ENCODE measurements at regions not wholly inside any gene's neighbourhood (a gene's known extent, or its start where the extent isn't known, plus 50 kb on each side); places are given as distances from the start of the nearest gene placed in this dataset.

- no peak for DNase-seq (ENCODE audit: low spot score)
- Mint-ChIP-seq H3K4me1 (ENCODE audit: unreplicated experiment) (peaks cover 18% of the 10 kb centered on the region), H3K27me3 (ENCODE audit: unreplicated experiment) (no peaks in the 10 kb centered on the region), H3K27ac (ENCODE audit: unreplicated experiment) (no peak overlapping the region), H3K36me3 (ENCODE audit: low read depth, unreplicated experiment) (peaks cover 3% of the 10 kb centered on the region), H3K9me3 (ENCODE audit: unreplicated experiment) (no peaks in the 10 kb centered on the region), H3K4me3 (ENCODE audit: unreplicated experiment) (no peak overlapping the region)
- TF ChIP-seq CTCF (IDR thresholded peaks at IDR 0.05; ENCODE audit: unreplicated experiment): no peak
Observed at GRCh38 chr10:78706726-78707540, 361.8 kb upstream of the ZMIZ1 start.

GRCh38 chr10:78707745-78708144 is 361.0 kb upstream of the ZMIZ1 start:
- no peaks in the 10 kb centered on the region for H3K27me3 Mint-ChIP-seq (ENCODE audit: unreplicated experiment)
- no peak overlapping the region for H3K4me3 Mint-ChIP-seq (ENCODE audit: unreplicated experiment)
- no peak for DNase-seq (ENCODE audit: low spot score)
- peaks cover 12% of the 10 kb centered on the region for H3K4me1 Mint-ChIP-seq (ENCODE audit: unreplicated experiment)
- H3K36me3 Mint-ChIP-seq (ENCODE audit: low read depth, unreplicated experiment): peaks cover 3% of the 10 kb centered on the region
- no peak for TF ChIP-seq CTCF (IDR thresholded peaks at IDR 0.05; ENCODE audit: unreplicated experiment)
- H3K27ac Mint-ChIP-seq (ENCODE audit: unreplicated experiment): no peak overlapping the region
- H3K9me3 Mint-ChIP-seq (ENCODE audit: unreplicated experiment): no peaks in the 10 kb centered on the region

DNA sequence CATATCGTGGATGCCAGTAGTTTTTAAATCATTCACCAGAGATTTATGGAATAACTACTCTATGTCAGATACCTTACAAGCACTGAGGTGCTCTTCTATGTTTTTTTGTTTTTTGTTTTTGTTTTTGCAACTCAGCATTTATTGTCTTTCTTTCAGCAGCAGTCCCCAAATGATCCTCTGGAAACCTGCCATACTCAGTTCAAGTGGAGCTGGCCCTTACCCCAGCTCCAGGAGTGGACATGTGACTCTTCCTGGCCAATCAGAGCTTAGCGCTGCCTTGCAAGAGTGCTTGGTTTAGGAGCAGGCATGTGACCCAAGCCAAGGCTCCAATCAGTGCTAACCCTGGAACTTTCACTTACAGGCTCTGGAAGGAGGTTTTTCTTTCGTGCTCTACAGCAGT is 356.6 kb upstream of the ZMIZ1 start:
- Mint-ChIP-seq H3K4me1 (ENCODE audit: unreplicated experiment) (peaks cover 8% of the 10 kb centered on the region), H3K36me3 (ENCODE audit: low read depth, unreplicated experiment) (peaks cover 3% of the 10 kb centered on the region), H3K9me3 (ENCODE audit: unreplicated experiment) (no peaks in the 10 kb centered on the region), H3K4me3 (ENCODE audit: unreplicated experiment) (no peak overlapping the region), H3K27me3 (ENCODE audit: unreplicated experiment) (no peaks in the 10 kb centered on the region), H3K27ac (ENCODE audit: unreplicated experiment) (no peak overlapping the region)
- no peak for TF ChIP-seq CTCF (IDR thresholded peaks at IDR 0.05; ENCODE audit: unreplicated experiment)
- DNase-seq (ENCODE audit: low spot score): no peak

- no peak for TF ChIP-seq CTCF (IDR thresholded peaks at IDR 0.05; ENCODE audit: unreplicated experiment)
- Mint-ChIP-seq H3K27me3 (ENCODE audit: unreplicated experiment) (no peaks in the 10 kb centered on the region), H3K4me1 (ENCODE audit: unreplicated experiment) (peaks cover 5% of the 10 kb centered on the region)
Observed at GRCh38 chr10:78713659-78714058, 355.1 kb upstream of the ZMIZ1 start.

GRCh38 chr10:78714225-78714624 is 354.5 kb upstream of the ZMIZ1 start:
- Mint-ChIP-seq H3K4me1 (ENCODE audit: unreplicated experiment) (peaks cover 5% of the 10 kb centered on the region), H3K4me3 (ENCODE audit: unreplicated experiment) (no peak overlapping the region)

More at GRCh38 chr10:78713659-78714058, 355.1 kb upstream of the ZMIZ1 start:
- DNase-seq (ENCODE audit: low spot score): no peak
- Mint-ChIP-seq H3K9me3 (ENCODE audit: unreplicated experiment) (no peaks in the 10 kb centered on the region), H3K36me3 (ENCODE audit: low read depth, unreplicated experiment) (peaks cover 3% of the 10 kb centered on the region), H3K4me3 (ENCODE audit: unreplicated experiment) (no peak overlapping the region), H3K27ac (ENCODE audit: unreplicated experiment) (no peak overlapping the region)

More at GRCh38 chr10:78714225-78714624, 354.5 kb upstream of the ZMIZ1 start:
- no peak overlapping the region for H3K27ac Mint-ChIP-seq (ENCODE audit: unreplicated experiment)
- DNase-seq (ENCODE audit: low spot score): no peak
- TF ChIP-seq CTCF (IDR thresholded peaks at IDR 0.05; ENCODE audit: unreplicated experiment): no peak
- no peaks in the 10 kb centered on the region for H3K27me3 Mint-ChIP-seq (ENCODE audit: unreplicated experiment)
- peaks cover 3% of the 10 kb centered on the region for H3K36me3 Mint-ChIP-seq (ENCODE audit: low read depth, unreplicated experiment)
- H3K9me3 Mint-ChIP-seq (ENCODE audit: unreplicated experiment): no peaks in the 10 kb centered on the region
